G401 (cell line): ENCODE measurements at regions not wholly inside any gene's neighbourhood (a gene's known extent, or its start where the extent isn't known, plus 50 kb on each side); places are given as distances from the start of the nearest gene placed in this dataset.

ENCODE experiments used
- DNase-seq: peaks from one replicate; pipeline ENCODE4 v3.0.0-alpha.2; 2015; ENCODE audit warnings: low spot score
- in situ Hi-C: cut with HindIII; loops from 2 replicates; pipeline ENCODE4 v1.10.0; 2016; ENCODE audit warnings: low sequenced_read_pairs, mixed read lengths

DNA sequence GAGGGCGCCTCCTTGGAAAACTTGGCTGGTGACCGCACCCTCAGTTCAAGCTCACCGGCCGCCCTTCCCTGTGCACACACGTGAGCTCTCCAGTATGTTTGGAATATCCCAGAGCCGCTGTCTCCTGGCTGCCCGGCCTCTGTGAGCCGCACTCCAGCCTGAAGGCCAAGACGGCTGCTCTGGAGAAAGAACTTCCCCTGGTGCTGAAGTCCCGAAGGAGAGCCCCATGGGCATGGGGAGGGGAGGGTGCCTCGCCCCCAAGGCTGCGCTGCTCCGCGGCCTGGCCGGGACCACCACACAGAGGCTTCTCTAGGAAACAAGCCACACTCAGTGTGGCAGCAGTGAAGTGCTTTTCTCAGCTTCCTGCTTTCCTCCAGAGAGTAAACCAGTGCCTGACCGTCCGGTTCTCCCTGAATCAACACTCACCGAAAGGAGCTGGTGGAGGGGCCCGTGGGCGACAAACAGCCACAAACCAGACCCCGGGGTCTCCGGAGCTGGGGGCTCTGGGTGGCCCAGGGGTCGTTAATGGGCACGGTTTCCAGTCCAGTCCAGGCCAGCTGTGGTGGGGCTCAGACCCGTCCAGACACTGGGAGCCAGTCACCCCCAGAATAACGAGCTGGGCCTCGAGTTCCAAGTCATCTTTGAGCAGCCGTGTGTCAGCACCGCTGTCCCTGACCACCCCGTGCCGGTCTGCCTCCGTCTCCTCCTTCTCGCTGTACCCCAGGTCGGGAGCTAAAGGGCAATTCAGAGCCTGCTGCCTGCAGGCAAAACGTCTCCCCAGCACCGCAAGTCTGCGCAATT is 87.4 kb upstream of the BHLHE23 start:
- no peak for DNase-seq
- in situ Hi-C loops = loop anchor here (25.0 kb wide), 1 partner anchor 193 kb away; the partner anchor contains the start of gene COL20A1

GRCh38 chr20:63092660-63093215 is 86.0 kb upstream of the BHLHE23 start:
- DNase-seq = no peak
- in situ Hi-C loops = loop anchor here (25.0 kb wide), 1 partner anchor 195 kb away; the partner anchor contains the start of gene COL20A1

DNA sequence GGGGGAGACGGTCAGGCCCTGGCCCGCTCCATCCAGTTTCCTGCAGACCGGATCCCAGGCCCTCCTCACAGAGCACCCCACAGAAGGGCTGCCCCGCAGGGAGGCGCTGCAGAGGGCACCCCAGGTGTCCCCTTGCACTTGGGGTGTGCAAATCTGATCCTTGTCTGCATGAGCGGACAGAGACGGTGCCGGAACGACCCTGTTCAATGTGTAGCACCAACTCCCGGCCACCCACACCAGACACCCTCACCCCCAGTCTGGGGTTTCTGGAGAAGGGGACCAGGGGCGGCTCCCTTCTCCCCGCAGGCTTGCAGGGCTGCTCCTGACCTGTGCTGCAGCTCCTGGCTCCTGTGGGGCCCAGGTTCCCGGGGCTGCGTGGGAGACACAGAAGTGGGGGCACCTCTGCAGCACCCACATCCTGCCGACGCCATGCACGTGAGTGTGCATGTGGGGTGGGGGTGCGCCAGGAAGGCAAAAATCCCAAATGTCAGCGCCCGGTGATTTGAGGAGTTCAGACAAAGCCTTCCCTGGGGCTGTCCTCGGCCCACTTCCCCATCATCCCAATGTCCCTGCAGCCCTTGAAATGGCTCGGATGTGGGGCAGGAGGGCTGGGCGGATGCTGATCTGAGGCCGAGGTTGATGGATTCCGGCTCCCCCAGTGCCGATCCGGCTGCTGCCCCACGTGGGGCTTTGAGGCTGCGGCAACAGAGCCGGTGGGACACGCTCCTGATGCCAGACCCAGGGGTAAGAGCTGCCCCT is 85.3 kb upstream of the BHLHE23 start:
- in situ Hi-C loops = loop anchor here (25.0 kb wide), 1 partner anchor 195 kb away; the partner anchor contains the start of gene COL20A1
- no peak for DNase-seq

DNA sequence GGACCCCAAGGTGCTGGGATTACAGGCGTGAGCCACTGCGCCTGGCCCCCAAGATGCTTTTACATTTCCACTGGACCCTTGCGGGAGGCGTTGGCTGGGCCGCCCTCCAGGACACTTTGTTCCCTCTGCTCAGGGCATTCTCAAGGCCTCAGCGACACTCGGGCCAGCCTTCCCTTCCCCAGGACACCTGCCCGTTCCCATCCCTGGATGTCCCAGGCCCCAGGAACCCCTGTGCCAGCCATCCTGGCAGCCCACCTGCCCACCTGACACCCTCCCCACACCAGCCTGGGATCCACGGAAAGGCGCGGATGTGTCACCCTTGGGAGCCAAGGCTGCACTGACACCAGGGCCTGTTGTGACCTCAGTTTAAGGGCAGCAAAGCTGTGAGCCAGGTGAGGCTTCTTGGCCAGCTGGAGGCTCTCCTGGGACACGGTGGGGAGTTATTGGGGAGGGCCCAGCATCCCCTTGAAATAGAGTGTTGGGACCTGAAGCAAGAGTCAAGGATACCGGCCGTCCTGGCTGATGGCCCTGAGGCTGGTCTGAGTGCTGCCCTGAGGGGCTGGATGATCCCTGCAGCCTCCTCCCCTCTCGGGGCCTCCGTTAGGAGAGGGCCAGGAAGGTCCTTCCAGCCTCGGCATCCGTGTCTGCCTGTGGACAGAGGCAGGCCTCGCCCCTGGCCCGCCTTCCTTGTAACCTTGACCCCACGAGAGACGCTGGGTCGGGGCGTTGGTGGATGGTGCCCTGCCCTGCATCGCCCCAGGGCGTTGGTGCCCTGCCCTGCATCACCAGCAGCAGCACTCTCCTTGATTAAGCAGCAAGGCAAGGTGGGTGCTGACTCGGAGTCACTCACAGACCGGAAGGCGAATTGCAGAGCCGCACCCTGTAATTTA is 84.2 kb upstream of the BHLHE23 start:
- DNase-seq = no peak
- in situ Hi-C loops = loop anchor here (25.0 kb wide), 1 partner anchor 196 kb away; the partner anchor contains the start of gene COL20A1

GRCh38 chr20:63090052-63090451 is 83.3 kb upstream of the BHLHE23 start:
- in situ Hi-C loops = loop anchor here (25.0 kb wide), 1 partner anchor 197 kb away; the partner anchor contains the start of gene COL20A1
- DNase-seq = no peak

DNA sequence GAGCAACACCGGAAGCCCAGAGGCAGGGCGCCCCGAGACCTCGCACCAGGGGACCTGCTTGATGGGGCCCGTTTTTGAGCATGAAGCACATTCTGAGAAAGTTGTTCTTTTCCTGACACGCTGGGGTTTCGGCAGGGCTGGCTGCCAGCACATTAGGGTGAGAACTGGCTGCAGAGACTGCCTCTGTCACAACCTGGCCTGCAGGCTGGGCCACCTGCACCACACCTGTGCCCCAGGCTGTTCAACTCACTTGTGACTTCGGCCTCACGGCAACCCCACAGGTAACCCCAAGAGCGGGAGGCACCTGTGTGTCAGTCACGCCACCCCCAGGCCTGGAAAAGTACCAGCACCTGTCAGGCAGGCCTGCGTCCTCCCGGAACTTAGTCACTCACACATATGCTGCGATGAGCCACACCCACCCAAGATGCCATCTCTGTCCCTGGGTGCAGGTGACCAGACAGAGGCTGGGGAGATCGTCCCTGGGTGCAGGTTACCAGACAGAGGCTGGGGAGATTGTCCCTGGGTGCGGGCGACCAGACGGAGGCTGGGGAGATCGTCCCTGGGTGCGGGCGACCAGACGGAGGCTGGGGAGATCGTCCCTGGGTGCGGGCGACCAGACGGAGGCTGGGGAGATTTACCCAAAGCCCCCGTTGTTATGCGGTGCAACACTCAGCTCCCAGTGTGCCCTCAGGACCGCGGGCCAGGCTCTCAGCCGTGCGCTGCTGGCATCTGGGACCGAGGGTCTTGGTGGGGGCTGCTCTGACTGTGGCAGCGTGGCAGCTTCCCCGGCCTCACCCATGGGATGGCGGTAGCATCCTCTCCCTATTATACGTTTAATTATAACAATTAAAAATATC is 82.5 kb upstream of the BHLHE23 start:
- DNase-seq = no peak
- in situ Hi-C loops = loop anchor here (25.0 kb wide), 1 partner anchor 198 kb away; the partner anchor contains the start of gene COL20A1

GRCh38 chr20:63087872-63088680 is 81.3 kb upstream of the BHLHE23 start:
- no peak for DNase-seq
- in situ Hi-C loops = loop anchor here (25.0 kb wide), 1 partner anchor 199 kb away; the partner anchor contains the start of gene COL20A1

DNA sequence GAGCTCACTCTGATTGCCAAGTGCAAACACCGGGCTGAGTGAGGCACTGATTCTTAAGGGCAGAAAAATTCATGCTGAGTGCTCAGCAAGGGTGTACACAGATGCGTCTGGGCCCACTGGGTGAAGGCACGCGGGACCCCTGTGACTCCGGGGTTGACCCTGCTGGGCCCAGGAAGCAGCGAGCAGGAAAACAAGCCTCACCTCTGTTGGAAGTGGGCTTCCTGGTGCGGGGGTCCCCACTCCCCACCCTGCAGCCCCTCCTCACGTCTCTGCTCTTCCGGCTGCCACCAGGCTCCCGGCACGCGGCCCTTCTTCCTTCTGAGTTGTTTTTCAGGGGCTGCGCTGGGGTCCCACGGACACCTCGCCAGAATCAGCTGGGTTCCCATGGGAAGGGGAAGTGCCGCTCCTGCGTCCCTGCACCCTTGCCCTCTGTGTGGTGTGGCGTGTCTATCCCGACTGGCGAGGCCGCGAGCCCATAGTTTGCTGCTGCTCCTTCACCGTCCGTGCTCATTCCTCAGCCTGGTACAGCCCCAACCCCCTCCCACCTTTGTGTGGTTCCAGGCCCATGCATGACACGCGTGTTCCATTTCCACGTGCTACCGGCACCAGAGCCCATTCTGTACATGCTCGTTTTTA is 80.6 kb upstream of the BHLHE23 start:
- DNase-seq = no peak
- in situ Hi-C loops = loop anchor here (25.0 kb wide), 1 partner anchor 200 kb away; the partner anchor contains the start of gene COL20A1

DNA sequence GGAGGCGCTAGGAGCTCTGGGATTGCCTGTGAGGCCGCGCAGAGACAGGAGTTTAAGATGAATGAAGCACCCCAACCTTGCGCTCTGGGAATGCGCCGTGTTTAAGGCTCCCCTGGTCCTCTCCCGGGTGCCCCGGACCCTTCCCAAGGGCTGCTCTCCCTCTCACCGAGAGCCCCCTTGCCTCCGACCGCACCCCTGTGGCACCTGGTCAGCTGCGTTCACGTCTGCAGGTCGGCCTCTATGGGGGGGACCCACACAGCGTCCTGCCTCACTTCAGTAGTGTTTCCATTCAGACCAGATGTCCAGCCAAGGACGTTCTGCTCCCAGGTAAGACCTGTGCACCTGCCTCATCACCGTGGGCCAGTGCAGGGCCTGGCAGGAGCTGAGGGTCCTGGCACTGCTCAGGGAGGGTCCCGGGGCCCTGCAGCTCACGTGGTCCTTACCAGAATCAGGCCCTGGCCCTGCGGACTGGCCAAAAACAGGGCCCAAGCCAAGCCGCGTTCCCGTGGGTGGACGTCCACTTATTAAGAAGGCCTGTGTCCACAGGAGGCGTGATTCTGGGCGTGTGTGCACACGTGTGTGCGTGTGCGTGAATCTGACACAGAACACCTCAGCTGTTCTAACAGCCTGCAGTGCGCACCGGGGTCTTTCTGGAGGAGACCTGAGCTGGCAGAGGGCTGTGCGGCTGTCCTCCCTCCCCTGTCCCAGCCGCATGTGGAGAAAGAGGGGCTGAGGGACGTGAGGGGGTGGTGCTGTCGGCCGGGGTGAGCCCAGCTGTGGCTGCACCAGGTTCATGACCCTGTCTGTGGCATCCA is 79.9 kb upstream of the BHLHE23 start:
- DNase-seq = no peak
- in situ Hi-C loops = loop anchor here (25.0 kb wide), 1 partner anchor 201 kb away; the partner anchor contains the start of gene COL20A1

GRCh38 chr20:63085151-63085861 is 78.5 kb upstream of the BHLHE23 start:
- no peak for DNase-seq
- in situ Hi-C loops = loop anchor here (25.0 kb wide), 1 partner anchor 202 kb away; the partner anchor contains the start of gene COL20A1

DNA sequence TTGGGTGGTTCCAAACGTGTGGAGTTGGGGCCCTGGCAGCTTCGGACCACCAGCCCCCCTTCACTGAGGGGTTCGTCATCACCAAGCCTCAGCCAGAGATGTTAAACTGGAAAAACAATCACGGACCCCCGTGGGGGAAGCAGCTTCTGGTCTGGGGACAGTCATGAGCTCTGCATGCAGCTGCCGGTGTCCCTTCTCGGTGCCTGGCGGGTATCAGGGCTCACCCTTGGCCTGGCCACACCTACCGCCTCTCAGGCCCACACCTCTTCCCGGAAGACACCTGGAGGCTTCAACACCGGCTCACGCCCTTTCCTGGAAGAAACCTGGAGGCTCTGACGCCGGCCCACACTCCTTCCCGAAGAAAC is 77.8 kb upstream of the BHLHE23 start:
- in situ Hi-C loops = loop anchor here (25.0 kb wide), 1 partner anchor 203 kb away; the partner anchor contains the start of gene COL20A1
- no peak for DNase-seq

- DNase-seq = no peak
- in situ Hi-C loops = loop anchor here (25.0 kb wide), 1 partner anchor 203 kb away; the partner anchor contains the start of gene COL20A1
Observed at GRCh38 chr20:63083831-63084562, 77.2 kb upstream of the BHLHE23 start.

- DNase-seq = no peak
- in situ Hi-C loops = loop anchor here (25.0 kb wide), 1 partner anchor 204 kb away; the partner anchor contains the start of gene COL20A1
Observed at GRCh38 chr20:63082939-63083735, 76.4 kb upstream of the BHLHE23 start.
